Fibroblast of lung (primary cell): ENCODE measurements at regions not wholly inside any gene's neighbourhood (a gene's known extent, or its start where the extent isn't known, plus 50 kb on each side); places are given as distances from the start of the nearest gene placed in this dataset.
"Not testable (repeated sequence)": the region's sequence is repeated elsewhere in the genome, so short reads cannot be mapped to it uniquely, and the experiment has no call there.

Source experiments
- DNase-seq, 2 donors: peaks; one replicate each; pipeline versions ENCODE4 v3.0.0 to v3.0.0-alpha.2; 2010; ENCODE audit warnings: low read depth in 2 of 2
- H2AFZ ChIP-seq: 2 replicates; pipeline ENCODE4 v1.5.1; 2012; ENCODE audit warnings: low read length, control low read depth, inconsistent platforms
- H3K27ac ChIP-seq: 2 replicates; pipeline ENCODE4 v1.5.1; 2011; ENCODE audit warnings: low read length, control low read depth; ENCODE audit not compliant: insufficient read depth
- H3K27me3 ChIP-seq: 2 replicates; pipeline ENCODE4 v1.5.1; 2011; ENCODE audit warnings: mild to moderate bottlenecking, low read length; ENCODE audit not compliant: control insufficient read depth, insufficient read depth
- H3K36me3 ChIP-seq: 2 replicates; pipeline ENCODE4 v1.5.1; 2011; ENCODE audit warnings: low read length; ENCODE audit not compliant: control insufficient read depth, insufficient read depth
- H3K4me1 ChIP-seq: 2 replicates; pipeline ENCODE4 v1.5.1; 2011; ENCODE audit warnings: low read length; ENCODE audit not compliant: control insufficient read depth, insufficient read depth; ENCODE audit errors: extremely low read depth
- H3K4me2 ChIP-seq: 2 replicates; pipeline ENCODE4 v1.5.1; 2011; ENCODE audit warnings: low read length, control low read depth; ENCODE audit not compliant: insufficient read depth; ENCODE audit errors: extremely low read depth
- H3K4me3 ChIP-seq, 4 experiments: fragments of 200-600 bp in 1 of 4; sonication (generic) in 1 of 4; replicated peaks in 1 of 4; 2 replicates each; pipeline ENCODE4 v1.5.1; 2011 to 2016; ENCODE audit warnings: low read length in 4 of 4, low read depth in 3 of 4, mild to moderate bottlenecking in 3 of 4, control low read depth in 2 of 4, inconsistent platforms in 1 of 4, mixed read lengths in 1 of 4; ENCODE audit not compliant: insufficient read depth in 1 of 4; ENCODE audit errors: control extremely low read depth in 1 of 4
- H3K79me2 ChIP-seq: 2 replicates; pipeline ENCODE4 v1.5.1; 2012; ENCODE audit warnings: mild to moderate bottlenecking, low read length, inconsistent platforms; ENCODE audit not compliant: control insufficient read depth, insufficient read depth
- H3K9ac ChIP-seq: 2 replicates; pipeline ENCODE4 v1.5.1; 2011; ENCODE audit warnings: mild to moderate bottlenecking, low read length, control low read depth; ENCODE audit not compliant: insufficient read depth
- H3K9me3 ChIP-seq: 2 replicates; pipeline ENCODE4 v1.5.1; 2012; ENCODE audit warnings: low read depth, low read length; ENCODE audit not compliant: control insufficient read depth, insufficient read depth
- H4K20me1 ChIP-seq: 2 replicates; pipeline ENCODE4 v1.5.1; 2011; ENCODE audit warnings: low read length; ENCODE audit not compliant: control insufficient read depth, insufficient read depth; ENCODE audit errors: extremely low read depth
- EZH2 ChIP-seq: IDR thresholded peaks from 2 replicates; pipeline ENCODE4 v1.5.1; 2012; ENCODE audit warnings: low read length, control low read depth, mild to moderate bottlenecking; ENCODE audit errors: missing control alignments
- TF ChIP-seq, protein P1 (sequence below), 2 donors: IDR thresholded peaks in 1 of 2; conservative IDR thresholded peaks in 1 of 2; 1 replicate in 1 of 2; 2 replicates in 1 of 2; pipeline ENCODE4 v1.5.1; 2011 to 2012; ENCODE audit warnings: low read length in 2 of 2, control low read depth in 1 of 2, inconsistent platforms in 1 of 2, low read depth in 1 of 2, mild to moderate bottlenecking in 1 of 2

DNA sequence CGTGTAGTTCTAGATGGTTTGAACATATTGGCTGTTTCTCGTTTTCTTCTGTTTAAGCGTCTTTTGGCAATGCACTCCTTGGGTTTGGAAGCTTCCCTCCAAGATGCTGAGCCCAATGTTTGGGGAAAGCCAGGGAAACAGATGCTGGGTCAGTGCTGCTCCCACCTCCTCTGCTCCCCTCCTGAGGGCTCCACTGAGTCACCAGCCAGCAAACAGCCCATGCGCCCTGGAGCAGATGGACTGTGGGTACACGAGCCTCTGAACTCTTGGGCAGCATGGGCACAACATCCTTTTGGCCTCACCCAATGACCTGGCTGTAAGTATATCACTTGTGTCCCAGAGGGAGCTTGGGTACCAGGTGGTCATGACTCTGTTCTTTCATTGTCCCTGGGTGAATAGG, 207.6 kb downstream of the BUB3 start:
- Histone ChIP-seq H3K27ac (no peak overlapping the region), H3K9me3 (no peaks in the 10 kb centered on the region)

DNA sequence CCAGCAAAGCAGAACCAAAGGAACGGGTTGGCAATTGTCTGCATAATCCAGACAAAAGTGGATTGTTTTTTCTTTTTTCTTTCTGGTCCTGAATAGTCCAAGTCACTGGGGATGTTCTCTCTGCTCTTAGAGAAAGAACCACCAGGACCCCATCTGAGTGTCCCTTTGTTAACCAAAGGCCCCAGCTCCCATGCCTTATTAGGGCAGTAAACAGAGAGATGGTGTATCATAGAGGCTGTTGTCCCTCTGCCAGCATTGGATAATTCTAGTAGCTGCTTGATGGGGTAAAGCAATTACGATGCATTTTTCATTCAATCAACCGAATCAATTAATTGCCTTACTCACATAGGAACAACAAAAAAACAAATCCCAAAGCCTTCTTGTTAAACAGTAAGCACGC, 213.0 kb downstream of the BUB3 start:
- no peaks in the 10 kb centered on the region for H3K36me3 ChIP-seq
- DNase-seq, result no peak
- no peak for TF ChIP-seq EZH2
- TF ChIP-seq, protein P1, sequence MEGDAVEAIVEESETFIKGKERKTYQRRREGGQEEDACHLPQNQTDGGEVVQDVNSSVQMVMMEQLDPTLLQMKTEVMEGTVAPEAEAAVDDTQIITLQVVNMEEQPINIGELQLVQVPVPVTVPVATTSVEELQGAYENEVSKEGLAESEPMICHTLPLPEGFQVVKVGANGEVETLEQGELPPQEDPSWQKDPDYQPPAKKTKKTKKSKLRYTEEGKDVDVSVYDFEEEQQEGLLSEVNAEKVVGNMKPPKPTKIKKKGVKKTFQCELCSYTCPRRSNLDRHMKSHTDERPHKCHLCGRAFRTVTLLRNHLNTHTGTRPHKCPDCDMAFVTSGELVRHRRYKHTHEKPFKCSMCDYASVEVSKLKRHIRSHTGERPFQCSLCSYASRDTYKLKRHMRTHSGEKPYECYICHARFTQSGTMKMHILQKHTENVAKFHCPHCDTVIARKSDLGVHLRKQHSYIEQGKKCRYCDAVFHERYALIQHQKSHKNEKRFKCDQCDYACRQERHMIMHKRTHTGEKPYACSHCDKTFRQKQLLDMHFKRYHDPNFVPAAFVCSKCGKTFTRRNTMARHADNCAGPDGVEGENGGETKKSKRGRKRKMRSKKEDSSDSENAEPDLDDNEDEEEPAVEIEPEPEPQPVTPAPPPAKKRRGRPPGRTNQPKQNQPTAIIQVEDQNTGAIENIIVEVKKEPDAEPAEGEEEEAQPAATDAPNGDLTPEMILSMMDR (conservative IDR thresholded peaks at IDR 0.05 in 1 of 2, IDR thresholded peaks at IDR 0.05 in 1 of 2; ENCODE audit: low read depth in 1 of 2, low read length in 2 of 2), result no peak
- H3K4me2 ChIP-seq, result no peak overlapping the region
- H3K9ac ChIP-seq, result no peak overlapping the region
- H3K27ac ChIP-seq, result no peak overlapping the region
- no peak overlapping the region for H3K4me3 ChIP-seq
- no peaks in the 10 kb centered on the region for H3K79me2 ChIP-seq
- H4K20me1 ChIP-seq, result no peaks in the 10 kb centered on the region
- no peaks in the 10 kb centered on the region for H3K4me1 ChIP-seq
- no peaks in the 10 kb centered on the region for H3K27me3 ChIP-seq
- H2AFZ ChIP-seq, result no peak overlapping the region
- no peaks in the 10 kb centered on the region for H3K9me3 ChIP-seq

More for the DNA sequence above, 207.6 kb downstream of the BUB3 start:
- Histone ChIP-seq H3K36me3 (no peaks in the 10 kb centered on the region), H3K79me2 (no peaks in the 10 kb centered on the region), H3K4me1 (no peaks in the 10 kb centered on the region), H3K9ac (no peak overlapping the region), H3K27me3 (no peaks in the 10 kb centered on the region), H3K4me3 (no peak overlapping the region), H3K4me2 (no peak overlapping the region), H2AFZ (no peak overlapping the region), H4K20me1 (no peaks in the 10 kb centered on the region)
- no peak for TF ChIP-seq EZH2
- TF ChIP-seq, protein P1 (conservative IDR thresholded peaks at IDR 0.05 in 1 of 2, IDR thresholded peaks at IDR 0.05 in 1 of 2; ENCODE audit: low read depth in 1 of 2, low read length in 2 of 2), result no peak
- DNase-seq, result no peak

DNA sequence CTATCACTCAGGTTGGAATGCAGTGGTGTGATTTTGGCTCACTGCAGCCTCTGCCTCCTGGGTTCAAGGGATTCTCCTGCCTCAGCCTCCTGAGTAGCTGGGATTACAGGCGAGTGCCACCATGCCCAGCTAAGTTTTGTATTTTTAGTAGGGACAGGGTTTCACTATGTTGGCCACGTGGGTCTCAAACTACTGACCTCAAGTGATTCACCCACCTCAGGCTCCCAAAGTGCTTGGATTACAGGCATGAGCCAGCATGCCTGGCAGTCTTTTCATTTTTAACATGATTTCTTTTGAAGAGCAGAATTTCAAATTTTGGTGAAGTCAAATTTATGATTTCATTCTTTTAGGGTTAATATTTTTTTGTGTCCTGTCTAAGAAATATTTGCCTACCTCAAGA, 217.4 kb downstream of the BUB3 start:
- not testable (repeated sequence) for H3K4me3 ChIP-seq, H2AFZ ChIP-seq, H4K20me1 ChIP-seq, H3K9ac ChIP-seq, H3K79me2 ChIP-seq, H3K4me2 ChIP-seq, H3K27ac ChIP-seq, H3K4me1 ChIP-seq, DNase-seq, H3K36me3 ChIP-seq, H3K27me3 ChIP-seq, H3K9me3 ChIP-seq
